Keratinocyte (primary cell): ENCODE measurements at regions not wholly inside any gene's neighbourhood (a gene's known extent, or its start where the extent isn't known, plus 50 kb on each side); places are given as distances from the start of the nearest gene placed in this dataset.

Experiments used
- DNase-seq: peaks from one replicate; pipeline ENCODE4 v3.0.0-alpha.2; 2011; ENCODE audit warnings: low read depth, missing footprints, low spot score
- FAIRE-seq: peaks from 2 replicates; lab custom pipeline; 2011; peaks lifted over from hg19 to GRCh38; lab: Jason Lieb, UNC
- H2AFZ ChIP-seq: 2 replicates; pipeline ENCODE4 v1.6.0; 2012; ENCODE audit warnings: low read length, control low read depth, inconsistent platforms; ENCODE audit not compliant: control insufficient read depth
- H3K27ac ChIP-seq: 2 replicates; pipeline ENCODE4 v1.5.1; 2011; ENCODE audit warnings: low read length; ENCODE audit not compliant: control insufficient read depth, insufficient read depth
- H3K27me3 ChIP-seq: 3 replicates; pipeline ENCODE4 v1.6.0; 2011; ENCODE audit warnings: low read length; ENCODE audit not compliant: control insufficient read depth, insufficient read depth; ENCODE audit errors: extremely low read depth
- H3K36me3 ChIP-seq, 2 experiments: 2 replicates in 1 of 2; 3 replicates in 1 of 2; pipeline ENCODE4 v1.5.1; 2011; ENCODE audit warnings: low read length in 2 of 2, mild to moderate bottlenecking in 1 of 2; ENCODE audit not compliant: control insufficient read depth in 2 of 2, insufficient read depth in 2 of 2; ENCODE audit errors: extremely low read depth in 1 of 2
- H3K4me1 ChIP-seq: 3 replicates; pipeline ENCODE4 v1.5.1; 2011; ENCODE audit warnings: low read length; ENCODE audit not compliant: control insufficient read depth, insufficient read depth; ENCODE audit errors: extremely low read depth
- H3K4me2 ChIP-seq: 3 replicates; pipeline ENCODE4 v1.6.0; 2011; ENCODE audit warnings: low read depth, low read length; ENCODE audit not compliant: control insufficient read depth, insufficient read depth; ENCODE audit errors: extremely low read depth
- H3K4me3 ChIP-seq, 3 experiments: fragments of 200-600 bp in 1 of 3; sonication (generic) in 1 of 3; 2 replicates in 2 of 3; 3 replicates in 1 of 3; pipeline ENCODE4 v1.5.1; 2011 to 2016; ENCODE audit warnings: low read length in 3 of 3, mild to moderate bottlenecking in 3 of 3, control low read depth in 2 of 3, inconsistent platforms in 1 of 3, low read depth in 1 of 3, mixed read lengths in 1 of 3, mixed run types in 1 of 3, moderate library complexity in 1 of 3; ENCODE audit not compliant: control insufficient read depth in 2 of 3, insufficient read depth in 2 of 3; ENCODE audit errors: extremely low read depth in 1 of 3
- H3K79me2 ChIP-seq: 2 replicates; pipeline ENCODE4 v1.6.0; 2012; ENCODE audit warnings: low read length; ENCODE audit not compliant: control insufficient read depth, insufficient read depth
- H3K9ac ChIP-seq: 3 replicates; pipeline ENCODE4 v1.6.0; 2011; ENCODE audit warnings: low read length; ENCODE audit not compliant: control insufficient read depth, insufficient read depth; ENCODE audit errors: extremely low read depth
- H3K9me1 ChIP-seq: 3 replicates; pipeline ENCODE4 v1.6.0; 2011; ENCODE audit warnings: low read length; ENCODE audit not compliant: control insufficient read depth, insufficient read depth; ENCODE audit errors: extremely low read depth
- H3K9me3 ChIP-seq: 2 replicates; pipeline ENCODE4 v1.5.1; 2012; ENCODE audit warnings: low read depth, low read length; ENCODE audit not compliant: control insufficient read depth
- H4K20me1 ChIP-seq: 3 replicates; pipeline ENCODE4 v1.6.0; 2011; ENCODE audit warnings: low read length; ENCODE audit not compliant: control insufficient read depth, insufficient read depth; ENCODE audit errors: extremely low read depth
- EZH2 ChIP-seq: IDR thresholded peaks from one replicate; pipeline ENCODE4 v1.6.1; 2012; ENCODE audit warnings: inconsistent platforms, mild to moderate bottlenecking, low read length, moderate library complexity
- dilution Hi-C: fragments of 300-500 bp; cut with MboI; formaldehyde crosslinking; loops from one replicate; pipeline ENCODE4 v1.7.0; 2020; ENCODE audit warnings: low sequenced_read_pairs; ENCODE audit not compliant: extremely low pct_ligation_motif_present
- TF ChIP-seq, protein P1 (sequence below), 3 experiments: IDR thresholded peaks in 1 of 3; conservative IDR thresholded peaks in 1 of 3; optimal IDR thresholded peaks in 1 of 3; 2 replicates in 2 of 3; 3 replicates in 1 of 3; pipeline versions ENCODE3 to v1.5.1; 2011; ENCODE audit warnings: low read length in 3 of 3, mild to moderate bottlenecking in 3 of 3, moderate library complexity in 2 of 3, control low read depth in 1 of 3, inconsistent platforms in 1 of 3; ENCODE audit not compliant: insufficient read depth in 2 of 3; ENCODE audit errors: extremely low read depth in 1 of 3

DNA sequence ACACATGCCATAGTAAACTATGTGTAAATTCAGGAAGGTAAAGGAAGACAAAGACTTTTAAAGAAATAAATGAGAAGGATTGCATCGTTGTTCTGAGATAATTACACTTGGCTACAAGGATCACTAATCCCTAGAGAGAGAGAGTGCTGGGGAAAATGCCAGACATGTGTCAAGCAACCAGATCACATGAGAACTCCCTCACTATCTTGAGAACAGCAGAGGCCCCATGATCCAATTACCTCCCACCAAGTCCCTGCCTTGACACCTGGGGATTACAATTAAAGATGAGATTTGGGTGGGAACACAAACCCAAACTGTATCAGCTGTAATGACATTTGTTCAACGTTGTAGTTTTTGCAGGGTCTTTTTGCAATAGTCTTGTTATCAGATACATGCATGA is 1600.9 kb upstream of the MIR17HG start:
- Histone ChIP-seq H3K36me3 (no peaks in the 10 kb centered on the region), H4K20me1 (no peaks in the 10 kb centered on the region), H3K27me3 (no peaks in the 10 kb centered on the region), H3K4me2 (no peak overlapping the region), H3K9ac (no peak overlapping the region), H3K9me3 (no peaks in the 10 kb centered on the region), H3K4me3 (no peak overlapping the region), H3K9me1 (no peaks in the 10 kb centered on the region), H3K79me2 (no peaks in the 10 kb centered on the region), H3K4me1 (no peaks in the 10 kb centered on the region), H2AFZ (no peak overlapping the region), H3K27ac (no peak overlapping the region)
- no peak for DNase-seq
- dilution Hi-C loops, result no loop called here
- TF ChIP-seq, protein P1, sequence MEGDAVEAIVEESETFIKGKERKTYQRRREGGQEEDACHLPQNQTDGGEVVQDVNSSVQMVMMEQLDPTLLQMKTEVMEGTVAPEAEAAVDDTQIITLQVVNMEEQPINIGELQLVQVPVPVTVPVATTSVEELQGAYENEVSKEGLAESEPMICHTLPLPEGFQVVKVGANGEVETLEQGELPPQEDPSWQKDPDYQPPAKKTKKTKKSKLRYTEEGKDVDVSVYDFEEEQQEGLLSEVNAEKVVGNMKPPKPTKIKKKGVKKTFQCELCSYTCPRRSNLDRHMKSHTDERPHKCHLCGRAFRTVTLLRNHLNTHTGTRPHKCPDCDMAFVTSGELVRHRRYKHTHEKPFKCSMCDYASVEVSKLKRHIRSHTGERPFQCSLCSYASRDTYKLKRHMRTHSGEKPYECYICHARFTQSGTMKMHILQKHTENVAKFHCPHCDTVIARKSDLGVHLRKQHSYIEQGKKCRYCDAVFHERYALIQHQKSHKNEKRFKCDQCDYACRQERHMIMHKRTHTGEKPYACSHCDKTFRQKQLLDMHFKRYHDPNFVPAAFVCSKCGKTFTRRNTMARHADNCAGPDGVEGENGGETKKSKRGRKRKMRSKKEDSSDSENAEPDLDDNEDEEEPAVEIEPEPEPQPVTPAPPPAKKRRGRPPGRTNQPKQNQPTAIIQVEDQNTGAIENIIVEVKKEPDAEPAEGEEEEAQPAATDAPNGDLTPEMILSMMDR (optimal IDR thresholded peaks at IDR 0.05 in 1 of 3, IDR thresholded peaks at IDR 0.05 in 1 of 3, conservative IDR thresholded peaks at IDR 0.05 in 1 of 3; ENCODE audit: extremely low read depth in 1 of 3, insufficient read depth in 2 of 3, low read length in 3 of 3), result no peak
- TF ChIP-seq EZH2, result no peak
- FAIRE-seq, result no peak

GRCh38 chr13:89748716-89749115 is 1598.8 kb upstream of the MIR17HG start:
- Histone ChIP-seq H3K36me3 (no peaks in the 10 kb centered on the region), H3K27me3 (no peaks in the 10 kb centered on the region), H3K9me3 (no peaks in the 10 kb centered on the region), H3K9ac (no peak overlapping the region), H3K4me3 (no peak overlapping the region), H3K79me2 (no peaks in the 10 kb centered on the region), H2AFZ (no peak overlapping the region), H4K20me1 (no peaks in the 10 kb centered on the region), H3K4me2 (no peak overlapping the region), H3K9me1 (no peaks in the 10 kb centered on the region), H3K27ac (no peak overlapping the region), H3K4me1 (no peaks in the 10 kb centered on the region)
- dilution Hi-C loops, result no loop called here
- no peak for TF ChIP-seq EZH2
- TF ChIP-seq, protein P1 (optimal IDR thresholded peaks at IDR 0.05 in 1 of 3, IDR thresholded peaks at IDR 0.05 in 1 of 3, conservative IDR thresholded peaks at IDR 0.05 in 1 of 3; ENCODE audit: extremely low read depth in 1 of 3, insufficient read depth in 2 of 3, low read length in 3 of 3), result no peak
- FAIRE-seq (no peak), DNase-seq (no peak)
